ENCODE measurements at regions not wholly inside any gene's neighbourhood (a gene's known extent, or its start where the extent isn't known, plus 50 kb on each side); places are given as distances from the start of the nearest gene placed in this dataset.

DNA sequence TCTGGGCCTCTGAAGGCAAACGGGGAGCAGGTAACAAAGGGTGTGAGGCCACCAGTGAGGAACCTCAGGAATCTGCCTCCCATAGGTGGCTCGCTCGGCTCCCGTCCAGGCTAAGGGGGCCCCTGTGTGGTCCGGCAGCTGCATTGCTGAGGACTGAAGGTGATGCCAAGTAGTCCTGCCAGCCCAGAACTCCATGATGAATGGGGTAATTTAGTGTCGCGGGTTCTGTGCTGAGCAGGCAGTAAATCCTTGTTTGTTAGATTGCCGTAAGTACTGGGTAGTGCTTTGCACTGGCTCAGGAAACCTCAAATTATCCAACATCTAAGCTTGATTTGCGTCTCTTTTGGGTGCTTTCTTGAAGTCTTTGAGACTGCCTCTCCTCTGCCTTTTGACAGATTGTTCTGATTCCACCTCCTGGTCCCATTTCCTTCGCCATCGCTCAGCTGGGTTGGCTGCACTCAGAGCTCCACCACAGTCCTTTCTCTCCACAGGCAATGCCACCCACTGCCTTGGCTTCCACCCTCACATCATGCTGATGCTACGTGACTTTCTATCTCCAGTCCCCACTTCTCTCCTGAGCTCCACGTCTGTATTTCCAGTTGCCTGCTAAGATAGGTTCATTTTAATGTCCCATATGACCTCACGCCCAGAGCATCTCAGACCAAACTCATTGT is 392.0 kb downstream of the FUT8 start:
- 63% methylated on average over 10 of the region's 14 CpGs for WGBS (ENCODE audit: low lambda C conversion rate)
- DNase-seq = no peak
- Histone ChIP-seq H4K20me1 (ENCODE audit: insufficient read depth) (no peaks in the 10 kb centered on the region), H3K79me2 (ENCODE audit: insufficient read depth) (no peaks in the 10 kb centered on the region), H2AFZ (ENCODE audit: low read depth) (no peak overlapping the region), H3K9ac (no peak overlapping the region), H3K4me2 (no peak overlapping the region), H3K9me3 (no peaks in the 10 kb centered on the region; the same call in 1 of the 2 replicates), H3K4me1 (ENCODE audit: control insufficient read depth in 1 of 2, insufficient read depth in 2 of 2, low read depth in 1 of 2, low read length in 1 of 2) (peaks cover 0 to 13% of the 10 kb centered on the region in 2 experiments; a peak in 1 of 4 replicates), H3K27ac (ENCODE audit: low read depth in 2 of 2, low read length in 1 of 2) (no peak overlapping the region), H3K4me3 (ENCODE audit: low read depth in 2 of 2, low read length in 1 of 2) (no peak overlapping the region), H3F3A (replicated peaks; ENCODE audit: insufficient read depth) (no peaks in the 10 kb centered on the region), H3K9me2 (no peaks in the 10 kb centered on the region), H3K27me3 (ENCODE audit: insufficient read depth) (no peaks in the 10 kb centered on the region), H3K36me3 (replicated peaks in 1 of 2; ENCODE audit: control insufficient read depth in 1 of 2, insufficient read depth in 2 of 2, low read length in 1 of 2) (no peaks in the 10 kb centered on the region)
- no peak for TF ChIP-seq USF1 (IDR thresholded peaks at IDR 0.05; ENCODE audit: borderline replicate concordance, low read depth)
- no peak for TF ChIP-seq FOSL2 (IDR thresholded peaks at IDR 0.05; ENCODE audit: borderline replicate concordance, low read depth)
- TF ChIP-seq FOXM1 (IDR thresholded peaks at IDR 0.05; ENCODE audit: low read depth) = no peak
- no peak for TF ChIP-seq CHD2 (IDR thresholded peaks at IDR 0.05; ENCODE audit: low read length, partially characterized antibody)
- TF ChIP-seq CTCF (IDR thresholded peaks at IDR 0.05) = no peak
- no peak for TF ChIP-seq TAF1 (IDR thresholded peaks at IDR 0.05; ENCODE audit: borderline replicate concordance, low read depth, low read length)
- no peak for TF ChIP-seq EZH2phosphoT487 (IDR thresholded peaks at IDR 0.05; ENCODE audit: borderline replicate concordance, low read depth)
- TF ChIP-seq, protein P1, sequence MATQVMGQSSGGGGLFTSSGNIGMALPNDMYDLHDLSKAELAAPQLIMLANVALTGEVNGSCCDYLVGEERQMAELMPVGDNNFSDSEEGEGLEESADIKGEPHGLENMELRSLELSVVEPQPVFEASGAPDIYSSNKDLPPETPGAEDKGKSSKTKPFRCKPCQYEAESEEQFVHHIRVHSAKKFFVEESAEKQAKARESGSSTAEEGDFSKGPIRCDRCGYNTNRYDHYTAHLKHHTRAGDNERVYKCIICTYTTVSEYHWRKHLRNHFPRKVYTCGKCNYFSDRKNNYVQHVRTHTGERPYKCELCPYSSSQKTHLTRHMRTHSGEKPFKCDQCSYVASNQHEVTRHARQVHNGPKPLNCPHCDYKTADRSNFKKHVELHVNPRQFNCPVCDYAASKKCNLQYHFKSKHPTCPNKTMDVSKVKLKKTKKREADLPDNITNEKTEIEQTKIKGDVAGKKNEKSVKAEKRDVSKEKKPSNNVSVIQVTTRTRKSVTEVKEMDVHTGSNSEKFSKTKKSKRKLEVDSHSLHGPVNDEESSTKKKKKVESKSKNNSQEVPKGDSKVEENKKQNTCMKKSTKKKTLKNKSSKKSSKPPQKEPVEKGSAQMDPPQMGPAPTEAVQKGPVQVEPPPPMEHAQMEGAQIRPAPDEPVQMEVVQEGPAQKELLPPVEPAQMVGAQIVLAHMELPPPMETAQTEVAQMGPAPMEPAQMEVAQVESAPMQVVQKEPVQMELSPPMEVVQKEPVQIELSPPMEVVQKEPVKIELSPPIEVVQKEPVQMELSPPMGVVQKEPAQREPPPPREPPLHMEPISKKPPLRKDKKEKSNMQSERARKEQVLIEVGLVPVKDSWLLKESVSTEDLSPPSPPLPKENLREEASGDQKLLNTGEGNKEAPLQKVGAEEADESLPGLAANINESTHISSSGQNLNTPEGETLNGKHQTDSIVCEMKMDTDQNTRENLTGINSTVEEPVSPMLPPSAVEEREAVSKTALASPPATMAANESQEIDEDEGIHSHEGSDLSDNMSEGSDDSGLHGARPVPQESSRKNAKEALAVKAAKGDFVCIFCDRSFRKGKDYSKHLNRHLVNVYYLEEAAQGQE (IDR thresholded peaks at IDR 0.05; ENCODE audit: low read depth, low read length) = no peak
- no peak for TF ChIP-seq PBX3 (IDR thresholded peaks at IDR 0.05)
- TF ChIP-seq SIN3A (IDR thresholded peaks at IDR 0.05; ENCODE audit: borderline replicate concordance, low read depth, low read length) = no peak
- TF ChIP-seq NRF1 (IDR thresholded peaks at IDR 0.05; ENCODE audit: low read depth, low read length) = no peak
- no peak for TF ChIP-seq GATA2 (CRISPR knock-in tag; IDR thresholded peaks at IDR 0.05)
- TF ChIP-seq RXRA (IDR thresholded peaks at IDR 0.05; ENCODE audit: borderline replicate concordance, low read depth) = no peak
- ChIA-PET CTCF (interaction anchor here (1.0 to 1.9 kb wide), 5 partner anchors 14 to 391 kb away, joined by 3 to 12 read pairs (median 4); no protein-coding TSS in a partner anchor), POLR2A (no interaction called here)

All from SK-N-SH (cell line).